ENCODE measurements at regions not wholly inside any gene's neighbourhood (a gene's known extent, or its start where the extent isn't known, plus 50 kb on each side); places are given as distances from the start of the nearest gene placed in this dataset.
A peak's percentile ranks its signal among the peaks of the same experiment; 100 is the strongest.

DNA sequence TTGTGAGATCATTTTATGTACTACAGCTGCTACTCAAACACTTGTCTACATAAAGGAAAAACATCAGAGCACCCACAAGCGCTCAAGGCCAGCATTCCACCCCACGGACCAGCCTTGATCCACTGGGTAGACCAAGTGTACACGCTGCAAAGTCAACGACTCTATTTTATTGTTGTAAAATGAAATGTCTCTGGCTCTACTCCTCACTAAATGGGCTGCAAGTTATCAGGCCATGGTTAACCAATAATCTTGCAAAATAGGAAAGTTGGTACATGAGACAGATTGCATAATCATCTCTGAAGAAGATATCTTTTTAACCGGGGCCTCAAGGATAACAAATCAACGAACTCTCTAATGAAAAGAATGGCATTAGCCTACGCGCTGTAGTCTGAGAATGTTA is 69.9 kb upstream of the FOXN3 start:
- TF ChIP-seq Cebpa-rat (IDR thresholded peaks at IDR 0.05) = no peak
- Histone ChIP-seq H3K9ac (no peak overlapping the region), H3K27ac (no peak overlapping the region), H3K9me3 (replicated peaks in 1 of 11) (peaks cover 0 to 21% (median 6%) of the 10 kb centered on the region in 11 experiments; a peak in 9 of 22 replicates), H3K4me1 (peaks cover 0 to 16% (median 5%) of the 10 kb centered on the region in 10 experiments; a peak in 6 of 20 replicates), H3K27me3 (no peaks in the 10 kb centered on the region), H3K4me2 (no peak overlapping the region), H3K36me3 (peaks cover 11 to 49% (median 20%) of the 10 kb centered on the region in 11 experiments; a peak in 21 of 22 replicates), H3K4me3 (no peak overlapping the region), H4K20me1 (peaks cover 0 to 8% (median 0%) of the 10 kb centered on the region in 11 experiments; a peak in 2 of 22 replicates)

DNA sequence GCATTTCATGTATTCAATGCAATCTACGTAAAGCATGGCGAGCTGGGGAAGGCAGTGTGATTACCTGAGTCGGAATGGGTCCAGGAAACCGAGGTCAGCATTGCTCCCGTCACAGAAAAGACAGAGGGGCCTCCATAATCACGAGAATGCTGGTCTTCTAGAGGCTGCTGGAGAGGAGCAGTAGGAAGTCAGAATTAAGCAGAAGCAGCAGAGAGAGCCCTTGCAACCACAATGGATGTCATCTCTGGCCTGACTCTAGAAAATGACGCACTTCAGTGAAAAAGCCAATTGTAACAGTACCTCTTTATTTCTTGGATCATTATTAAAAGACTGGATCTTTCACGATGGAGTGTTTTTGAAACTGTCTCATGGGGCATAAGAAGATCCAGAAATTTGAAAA is 69.5 kb upstream of the FOXN3 start:
- Histone ChIP-seq H3K4me2 (no peak overlapping the region), H3K36me3 (peaks cover 9 to 49% (median 22%) of the 10 kb centered on the region in 11 experiments; a peak in 21 of 22 replicates), H3K9ac (no peak overlapping the region), H3K9me3 (replicated peaks in 1 of 11) (peaks cover 0 to 21% (median 6%) of the 10 kb centered on the region in 11 experiments; a peak in 9 of 22 replicates), H4K20me1 (peaks cover 0 to 8% (median 0%) of the 10 kb centered on the region in 11 experiments; a peak in 2 of 22 replicates), H3K4me3 (no peak overlapping the region), H3K27me3 (no peaks in the 10 kb centered on the region), H3K4me1 (peaks cover 0 to 16% (median 5%) of the 10 kb centered on the region in 10 experiments; a peak in 6 of 20 replicates), H3K27ac (no peak overlapping the region)
- TF ChIP-seq Cebpa-rat (IDR thresholded peaks at IDR 0.05) = no peak

DNA sequence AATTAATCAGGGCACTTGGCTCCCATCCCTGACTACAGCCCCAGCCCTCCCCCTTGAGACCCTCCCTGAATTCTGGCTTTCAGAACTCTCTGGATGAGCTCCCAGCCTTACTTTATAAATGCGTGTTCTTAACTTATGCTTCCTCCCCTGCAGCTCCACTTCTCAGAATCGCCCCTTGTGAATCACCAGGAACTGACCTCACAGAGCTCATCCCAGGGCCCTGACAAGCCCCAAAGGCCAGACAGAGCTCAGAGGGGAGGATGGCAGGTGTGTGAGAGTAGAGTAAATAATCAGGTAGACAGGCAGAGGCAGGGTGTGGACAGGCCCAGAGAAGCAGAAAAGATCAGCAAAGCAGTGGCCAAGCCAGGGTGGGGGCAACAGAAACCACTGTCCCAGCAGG is 68.2 kb upstream of the FOXN3 start:
- Histone ChIP-seq H4K20me1 (peaks cover 0 to 7% (median 0%) of the 10 kb centered on the region in 11 experiments; a peak in 2 of 22 replicates), H3K9ac (no peak overlapping the region), H3K27me3 (no peaks in the 10 kb centered on the region), H3K4me1 (peaks cover 0 to 16% (median 5%) of the 10 kb centered on the region in 10 experiments; a peak in 6 of 20 replicates), H3K36me3 (peaks cover 13 to 54% (median 29%) of the 10 kb centered on the region in 11 experiments; a peak in 21 of 22 replicates), H3K4me3 (no peak overlapping the region), H3K9me3 (replicated peaks in 1 of 11) (peaks cover 0 to 21% (median 6%) of the 10 kb centered on the region in 11 experiments; a peak in 9 of 22 replicates), H3K27ac (no peak overlapping the region), H3K4me2 (peak overlapping the region in 1 of 11 experiments; percentile 1; a peak in 1 of 22 replicates)
- no peak for TF ChIP-seq Cebpa-rat (IDR thresholded peaks at IDR 0.05)

DNA sequence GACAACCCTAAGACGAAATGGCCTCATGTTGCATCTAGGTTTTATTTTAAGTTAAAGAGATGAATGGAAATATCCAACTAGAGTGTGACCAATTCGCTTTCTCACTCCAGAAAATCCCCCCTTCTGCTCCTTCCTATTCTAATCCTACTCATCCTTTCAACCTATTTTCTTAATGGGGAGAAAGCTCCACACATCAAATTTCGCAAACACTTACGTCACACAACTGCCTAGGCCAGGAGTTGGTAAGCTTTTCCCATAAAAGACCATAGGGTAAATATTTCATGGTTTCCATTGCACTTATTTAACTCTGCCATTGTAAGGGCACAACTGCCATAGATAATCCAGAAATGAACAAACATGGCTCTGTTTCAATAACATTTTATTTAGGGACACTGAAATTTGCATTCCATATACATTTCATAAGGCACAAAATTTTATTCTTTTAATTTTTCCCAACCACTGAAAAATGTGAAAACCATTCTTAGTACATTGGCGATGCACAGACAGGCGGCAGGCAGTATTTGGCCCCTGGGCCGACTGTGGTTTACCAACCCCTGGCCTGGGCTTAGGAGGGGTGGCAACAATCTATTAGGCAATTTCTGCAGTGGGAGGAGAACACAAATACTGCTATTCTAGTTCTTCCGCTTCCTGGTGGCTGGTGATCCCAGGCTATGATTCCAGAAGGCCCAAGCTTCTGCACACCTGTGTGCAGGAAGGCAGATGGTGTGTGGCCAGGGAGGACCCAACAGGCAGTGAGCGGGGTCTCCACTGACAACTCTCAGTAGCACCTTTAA is 67.2 kb upstream of the FOXN3 start:
- peaks cover 0 to 16% (median 5%) of the 10 kb centered on the region in 10 experiments; a peak in 6 of 20 replicates for H3K4me1 ChIP-seq
- no peaks in the 10 kb centered on the region for H4K20me1 ChIP-seq
- no peak overlapping the region for H3K4me3 ChIP-seq
- no peak overlapping the region for H3K9ac ChIP-seq
- H3K27ac ChIP-seq = no peak overlapping the region
- no peaks in the 10 kb centered on the region for H3K27me3 ChIP-seq
- H3K4me2 ChIP-seq = no peak overlapping the region
- H3K9me3 ChIP-seq (replicated peaks in 1 of 11) = peaks cover 0 to 21% (median 7%) of the 10 kb centered on the region in 11 experiments; a peak in 9 of 22 replicates
- TF ChIP-seq Cebpa-rat (IDR thresholded peaks at IDR 0.05) = no peak
- H3K36me3 ChIP-seq = peaks cover 13 to 62% (median 33%) of the 10 kb centered on the region in 11 experiments; a peak in 21 of 22 replicates

DNA sequence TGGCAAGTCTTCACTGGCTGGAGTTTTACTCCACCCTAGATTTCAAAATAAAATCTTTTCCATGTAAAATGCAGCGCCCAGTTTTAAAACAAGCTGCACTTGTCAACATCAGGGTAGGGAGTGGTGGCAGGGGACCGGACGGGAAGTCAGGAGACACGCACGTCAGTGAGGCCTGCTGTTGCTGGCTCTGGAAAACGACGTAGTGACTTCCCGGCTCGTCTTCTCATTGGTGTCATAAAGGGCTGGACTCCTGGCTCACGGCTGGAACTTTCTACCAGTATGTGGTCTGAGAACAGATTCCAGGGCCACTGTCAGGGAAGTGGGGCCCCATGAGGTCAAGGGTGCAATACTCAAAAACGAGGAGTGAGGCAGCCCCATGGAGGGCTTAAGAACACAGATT is 64.2 kb upstream of the FOXN3 start:
- peaks cover 0 to 11% (median 3%) of the 10 kb centered on the region in 10 experiments; a peak in 6 of 20 replicates for H3K4me1 ChIP-seq
- no peak overlapping the region for H3K4me2 ChIP-seq
- H3K27me3 ChIP-seq = no peaks in the 10 kb centered on the region
- no peak for TF ChIP-seq Cebpa-rat (IDR thresholded peaks at IDR 0.05)
- H3K4me3 ChIP-seq = no peak overlapping the region
- no peak overlapping the region for H3K27ac ChIP-seq
- H3K36me3 ChIP-seq = peaks cover 16 to 70% (median 43%) of the 10 kb centered on the region in 11 experiments
- no peak overlapping the region for H3K9ac ChIP-seq
- H3K9me3 ChIP-seq (replicated peaks in 1 of 11) = peaks cover 0 to 31% (median 12%) of the 10 kb centered on the region in 11 experiments; a peak in 13 of 22 replicates
- H4K20me1 ChIP-seq = no peaks in the 10 kb centered on the region

DNA sequence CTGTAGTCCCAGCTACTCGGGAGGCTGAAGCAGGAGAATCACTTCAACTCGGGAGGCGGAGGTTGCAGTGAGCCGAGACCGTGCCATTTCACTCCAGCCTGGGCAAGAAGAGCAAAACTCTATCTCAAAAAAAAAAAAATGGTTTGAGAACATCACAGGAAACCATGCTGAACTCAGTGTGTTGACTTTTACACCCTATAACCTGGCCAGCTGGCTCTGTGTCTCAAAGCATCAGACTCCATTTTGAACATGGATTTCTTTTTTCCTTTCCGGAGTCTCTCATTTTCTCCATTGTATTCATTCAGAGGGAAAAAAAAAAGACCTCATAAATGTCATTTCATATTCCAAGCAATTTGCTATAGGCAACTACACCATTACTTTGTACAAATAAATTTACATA is 63.2 kb upstream of the FOXN3 start:
- TF ChIP-seq Cebpa-rat (IDR thresholded peaks at IDR 0.05) = no peak
- H3K9ac ChIP-seq = no peak overlapping the region
- H3K4me3 ChIP-seq = no peak overlapping the region
- peaks cover 0 to 25% (median 10%) of the 10 kb centered on the region in 11 experiments; a peak in 10 of 22 replicates for H3K9me3 ChIP-seq (replicated peaks in 1 of 11)
- H4K20me1 ChIP-seq = no peaks in the 10 kb centered on the region
- no peaks in the 10 kb centered on the region for H3K27me3 ChIP-seq
- peaks cover 0 to 7% (median 1%) of the 10 kb centered on the region in 10 experiments; a peak in 6 of 20 replicates for H3K4me1 ChIP-seq
- no peak overlapping the region for H3K4me2 ChIP-seq
- H3K27ac ChIP-seq = no peak overlapping the region
- peaks cover 16 to 61% (median 38%) of the 10 kb centered on the region in 11 experiments for H3K36me3 ChIP-seq

DNA sequence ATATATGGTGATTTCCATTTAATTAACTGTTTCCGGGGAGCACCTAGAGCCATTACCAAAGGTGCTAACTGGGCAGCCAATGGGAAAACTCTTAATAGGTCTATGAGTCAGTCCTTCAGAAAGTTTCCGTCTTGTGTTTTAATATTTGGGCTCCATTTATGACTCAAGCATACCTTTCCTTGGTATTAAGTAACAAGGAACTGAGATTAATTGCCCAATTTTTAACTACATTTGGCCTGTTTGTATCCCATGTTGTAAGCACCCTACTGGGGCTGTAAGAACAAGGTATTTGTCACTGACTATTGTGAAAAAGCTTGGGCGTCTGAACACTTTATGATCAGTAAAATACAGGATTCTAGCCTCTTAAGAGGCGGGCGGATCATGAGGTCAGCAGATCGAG is 62.8 kb upstream of the FOXN3 start:
- Histone ChIP-seq H3K9ac (no peak overlapping the region), H3K36me3 (peaks cover 16 to 56% (median 35%) of the 10 kb centered on the region in 11 experiments; a peak in 21 of 22 replicates), H3K4me1 (peaks cover 0 to 5% (median 0%) of the 10 kb centered on the region in 10 experiments; a peak in 2 of 20 replicates), H3K27ac (no peak overlapping the region), H3K4me3 (no peak overlapping the region), H3K27me3 (no peaks in the 10 kb centered on the region), H3K9me3 (replicated peaks in 1 of 11) (peaks cover 0 to 21% (median 9%) of the 10 kb centered on the region in 11 experiments; a peak in 8 of 22 replicates), H4K20me1 (no peaks in the 10 kb centered on the region), H3K4me2 (no peak overlapping the region)
- no peak for TF ChIP-seq Cebpa-rat (IDR thresholded peaks at IDR 0.05)

DNA sequence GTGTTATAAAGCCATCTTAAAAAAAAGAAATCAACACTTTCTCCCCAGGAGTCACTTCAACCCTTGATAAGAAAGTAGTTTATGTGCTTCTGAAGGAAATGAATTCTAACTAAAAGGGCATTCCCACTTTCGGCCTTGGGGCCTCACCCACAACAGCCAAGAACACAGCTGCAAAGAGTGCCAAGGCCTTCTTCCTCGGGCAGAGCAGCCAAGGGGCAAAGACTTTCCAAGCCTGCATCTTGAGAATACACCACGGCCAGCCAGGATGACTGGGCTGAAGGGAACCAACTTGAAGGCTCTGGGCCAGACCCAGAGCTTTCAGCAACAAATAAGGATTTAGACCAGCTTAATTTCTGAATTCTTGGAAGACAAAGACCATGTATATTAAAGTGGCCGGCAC is 60.4 kb upstream of the FOXN3 start:
- no peak overlapping the region for H3K9ac ChIP-seq
- H3K9me3 ChIP-seq (replicated peaks in 1 of 11) = peaks cover 0 to 15% (median 9%) of the 10 kb centered on the region in 11 experiments; a peak in 8 of 22 replicates
- no peaks in the 10 kb centered on the region for H4K20me1 ChIP-seq
- peaks cover 8 to 43% (median 22%) of the 10 kb centered on the region in 11 experiments; a peak in 17 of 22 replicates for H3K36me3 ChIP-seq
- H3K27me3 ChIP-seq = no peaks in the 10 kb centered on the region
- H3K4me1 ChIP-seq = no peaks in the 10 kb centered on the region
- no peak overlapping the region for H3K27ac ChIP-seq
- TF ChIP-seq Cebpa-rat (IDR thresholded peaks at IDR 0.05) = no peak
- H3K4me3 ChIP-seq = no peak overlapping the region
- no peak overlapping the region for H3K4me2 ChIP-seq

DNA sequence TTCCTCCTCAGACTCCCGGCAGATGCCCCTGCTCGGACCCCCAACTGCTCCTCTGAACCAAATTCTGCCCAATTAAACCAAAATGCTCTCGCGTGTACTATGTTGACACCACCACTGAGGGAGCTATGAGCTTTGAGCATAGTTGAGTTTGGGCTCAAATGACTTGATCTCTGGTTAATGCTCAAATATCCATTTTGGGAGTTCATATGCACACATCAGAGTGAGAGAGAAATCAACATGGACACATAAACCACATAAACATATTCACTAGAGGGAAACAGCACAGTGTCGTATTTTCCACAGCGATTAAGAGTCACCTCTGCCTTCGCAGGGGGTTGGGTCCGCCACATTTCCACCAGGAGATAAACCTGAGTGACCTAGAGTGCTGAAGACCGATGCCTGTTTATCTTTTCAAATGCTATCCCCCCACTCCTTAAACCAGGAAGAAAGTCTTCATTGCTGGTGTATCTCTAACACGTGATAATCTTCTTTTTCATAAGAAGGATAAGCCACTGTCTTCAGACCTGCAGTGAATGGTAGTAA is 59.4 kb upstream of the FOXN3 start:
- H3K9ac ChIP-seq = no peak overlapping the region
- TF ChIP-seq Cebpa-rat (IDR thresholded peaks at IDR 0.05) = no peak
- no peaks in the 10 kb centered on the region for H3K27me3 ChIP-seq
- no peak overlapping the region for H3K27ac ChIP-seq
- peaks cover 0 to 15% (median 9%) of the 10 kb centered on the region in 11 experiments; a peak in 8 of 22 replicates for H3K9me3 ChIP-seq (replicated peaks in 1 of 11)
- H3K4me1 ChIP-seq = peaks cover 0 to 4% (median 3%) of the 10 kb centered on the region in 10 experiments; a peak in 11 of 20 replicates
- no peak overlapping the region for H3K4me3 ChIP-seq
- H3K4me2 ChIP-seq = no peak overlapping the region
- peaks cover 7 to 48% (median 23%) of the 10 kb centered on the region in 11 experiments; a peak in 17 of 22 replicates for H3K36me3 ChIP-seq
- no peaks in the 10 kb centered on the region for H4K20me1 ChIP-seq
